Adrenal gland (tissue), 9 donors: ENCODE measurements at regions not wholly inside any gene's neighbourhood (a gene's known extent, or its start where the extent isn't known, plus 50 kb on each side); places are given as distances from the start of the nearest gene placed in this dataset.

Source experiments
- DNase-seq, 7 donors: peaks; one replicate each; pipeline ENCODE4 v3.0.0-alpha.2; 2019 to 2020
- H3K27ac ChIP-seq, 5 donors: fragments of 200-600 bp; sonication (generic) in 4 of 5; 1 replicate in 3 of 5; 2 replicates in 2 of 5; pipeline versions ENCODE4 v1.5.1 to v1.8.0; 2016 to 2020; ENCODE audit warnings: mild to moderate bottlenecking in 1 of 5
- H3K27me3 ChIP-seq: fragments of 200-600 bp; 2 replicates; pipeline ENCODE4 v1.8.0; 2021
- H3K36me3 ChIP-seq, 2 donors: fragments of 200-600 bp; replicated peaks in 1 of 2; 1 replicate in 1 of 2; 2 replicates in 1 of 2; pipeline versions ENCODE4 v1.5.1 to v1.8.0; 2018 to 2022
- H3K4me1 ChIP-seq, 2 donors: fragments of 200-600 bp; replicated peaks in 1 of 2; 1 replicate in 1 of 2; 2 replicates in 1 of 2; pipeline versions ENCODE4 v1.5.1 to v1.8.0; 2018 to 2021
- H3K4me3 ChIP-seq, 4 donors: fragments of 200-600 bp; sonication (generic) in 3 of 4; one replicate each; pipeline ENCODE4 v1.5.1; 2016 to 2018
- H3K9me3 ChIP-seq, 3 donors: fragments of 200-600 bp; sonication (generic) in 1 of 3; replicated peaks in 1 of 3; 1 replicate in 2 of 3; 2 replicates in 1 of 3; pipeline versions ENCODE4 v1.5.1 to v1.8.0; 2016 to 2021
- POLR2A ChIP-seq, 2 donors: fragments of 450-650 bp; IDR thresholded peaks; one replicate each; pipeline ENCODE4 v1.6.1; 2017; ENCODE audit warnings: antibody characterized with exemption in 2 of 2, mild to moderate bottlenecking in 2 of 2, moderate library complexity in 1 of 2
- WGBS, 4 donors: extraction: QIAGEN DNeasy Blood & Tissue Kit in 2 of 4; methylation state at CpG; one replicate each; pipeline versions ENCODE4 v1.1.5 to v1.1.7; 2013 to 2017; 5-methylcytosine and 5-hydroxymethylcytosine counted together
- intact Hi-C, 2 donors: fragments of 100-400 bp; cut with DNase I; formaldehyde crosslinking; loops; one replicate each; pipeline versions ENCODE4 v1.14.1 to v1.15.0; 2022 to 2023
- TF ChIP-seq, protein P1 (sequence below), 6 experiments: fragments of 450-650 bp in 4 of 6; fragments of 200-600 bp in 2 of 6; sonication (generic) in 1 of 6; IDR thresholded peaks; 1 replicate in 5 of 6; 2 replicates in 1 of 6; pipeline versions ENCODE4 v1.5.1 to v1.8.0; 2016 to 2021; ENCODE audit warnings: antibody characterized with exemption in 6 of 6, mild to moderate bottlenecking in 2 of 6, moderate library complexity in 1 of 6
- donor health status: healthy with polysubstance abuse.
- donor health status: Bipolar disorder and iron deficiency.
- donor health status: DM: yes; HTN: yes; CAD: no.
- donor health status: DM: no; HTN: no; CAD: no.
- donor health status: DM: no; HTN: no; CAD: no.

DNA sequence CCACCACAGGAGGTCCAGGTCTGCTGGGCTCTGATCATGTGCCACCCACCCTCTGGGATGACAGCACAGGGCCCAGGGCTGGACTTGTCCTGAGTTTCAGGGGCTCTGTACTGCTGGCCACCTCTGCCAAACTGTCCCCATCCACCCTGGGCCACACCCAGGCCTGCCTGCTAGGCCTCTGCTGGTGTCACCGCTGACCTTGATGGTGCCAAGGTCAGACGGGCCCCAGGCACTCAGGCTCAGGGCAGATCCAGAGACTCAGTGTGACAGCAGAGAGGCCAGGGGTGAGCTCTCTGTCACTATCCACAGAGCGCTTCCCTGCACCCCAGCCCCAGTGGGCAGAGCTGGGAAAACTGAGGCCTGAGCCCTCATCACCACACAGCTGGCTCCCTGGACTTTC lies 75.6 kb downstream of the RMI2 start:
- Histone ChIP-seq H3K27me3 (no peaks in the 10 kb centered on the region), H3K36me3 (no peaks in the 10 kb centered on the region), H3K4me3 (no peak overlapping the region), H3K9me3 (no peaks in the 10 kb centered on the region), H3K4me1 (no peaks in the 10 kb centered on the region), H3K27ac (no peak overlapping the region)
- WGBS, 4 donors: 40 to 54% (median 46%) methylated on average over 2 to 3 of the region's 3 CpGs; no CpG with 5 or more reads in 1 of the 4 donors
- TF ChIP-seq POLR2A (IDR thresholded peaks at IDR 0.05): no peak
- TF ChIP-seq, protein P1, sequence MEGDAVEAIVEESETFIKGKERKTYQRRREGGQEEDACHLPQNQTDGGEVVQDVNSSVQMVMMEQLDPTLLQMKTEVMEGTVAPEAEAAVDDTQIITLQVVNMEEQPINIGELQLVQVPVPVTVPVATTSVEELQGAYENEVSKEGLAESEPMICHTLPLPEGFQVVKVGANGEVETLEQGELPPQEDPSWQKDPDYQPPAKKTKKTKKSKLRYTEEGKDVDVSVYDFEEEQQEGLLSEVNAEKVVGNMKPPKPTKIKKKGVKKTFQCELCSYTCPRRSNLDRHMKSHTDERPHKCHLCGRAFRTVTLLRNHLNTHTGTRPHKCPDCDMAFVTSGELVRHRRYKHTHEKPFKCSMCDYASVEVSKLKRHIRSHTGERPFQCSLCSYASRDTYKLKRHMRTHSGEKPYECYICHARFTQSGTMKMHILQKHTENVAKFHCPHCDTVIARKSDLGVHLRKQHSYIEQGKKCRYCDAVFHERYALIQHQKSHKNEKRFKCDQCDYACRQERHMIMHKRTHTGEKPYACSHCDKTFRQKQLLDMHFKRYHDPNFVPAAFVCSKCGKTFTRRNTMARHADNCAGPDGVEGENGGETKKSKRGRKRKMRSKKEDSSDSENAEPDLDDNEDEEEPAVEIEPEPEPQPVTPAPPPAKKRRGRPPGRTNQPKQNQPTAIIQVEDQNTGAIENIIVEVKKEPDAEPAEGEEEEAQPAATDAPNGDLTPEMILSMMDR (IDR thresholded peaks at IDR 0.05): no peak
- intact Hi-C loops: no loop called here
- DNase-seq: peak in 3 of 7 donors; percentile 26 to 68 (median 37)

DNA sequence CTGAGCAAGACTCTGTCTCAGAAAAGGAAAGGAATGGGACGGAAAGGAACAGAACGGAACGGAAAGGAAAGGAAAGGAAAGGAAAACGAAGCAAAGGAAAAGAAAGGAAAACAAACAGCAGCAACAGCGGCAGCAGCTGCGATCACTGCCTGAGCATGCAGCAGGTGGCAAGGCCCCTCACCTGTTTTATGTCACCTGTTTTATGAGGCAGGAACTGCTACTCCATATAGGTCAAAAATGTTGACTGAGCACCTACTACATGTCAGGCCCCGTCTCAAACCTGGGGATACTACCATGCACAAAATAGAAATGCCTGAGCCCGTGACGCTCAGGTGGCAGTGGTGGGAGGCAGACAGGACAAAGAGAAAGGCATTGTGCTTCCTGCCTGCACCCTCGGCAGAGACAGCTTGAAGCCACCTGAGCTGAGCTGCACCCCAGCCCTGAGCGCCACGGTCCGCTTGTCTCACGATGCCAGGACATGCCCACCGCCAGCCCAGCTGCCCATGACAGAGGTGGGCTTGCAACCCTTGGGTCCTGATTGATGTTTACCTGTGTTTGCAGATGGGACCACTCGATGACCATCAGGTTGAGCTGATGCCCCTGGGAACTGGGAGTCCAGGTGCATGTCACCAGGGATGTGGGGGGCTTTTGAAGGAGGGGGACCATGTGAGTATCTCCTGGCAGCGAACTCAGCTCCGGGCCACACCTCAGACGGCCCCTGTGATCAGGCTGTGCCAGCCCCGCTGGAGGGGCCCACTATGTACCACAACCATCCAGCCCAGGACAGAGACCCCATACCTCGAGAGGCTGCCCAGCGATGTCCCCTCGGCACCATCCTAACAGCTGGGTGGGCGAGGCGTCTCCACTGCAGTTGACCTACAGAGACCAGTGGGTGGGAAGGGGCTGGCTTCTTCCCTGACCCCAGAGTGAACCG lies 77.4 kb downstream of the RMI2 start:
- intact Hi-C loops: no loop called here
- H3K27me3 ChIP-seq: no peaks in the 10 kb centered on the region
- DNase-seq: no peak
- 77 to 90% (median 88%) methylated on average over 13 to 26 of the region's 26 CpGs for WGBS, 4 donors
- H3K4me1 ChIP-seq: no peaks in the 10 kb centered on the region
- TF ChIP-seq, protein P1 (IDR thresholded peaks at IDR 0.05): no peak
- no peak for TF ChIP-seq POLR2A (IDR thresholded peaks at IDR 0.05)
- H3K4me3 ChIP-seq: no peak overlapping the region
- no peaks in the 10 kb centered on the region for H3K9me3 ChIP-seq
- H3K36me3 ChIP-seq: no peaks in the 10 kb centered on the region
- H3K27ac ChIP-seq: no peak overlapping the region

DNA sequence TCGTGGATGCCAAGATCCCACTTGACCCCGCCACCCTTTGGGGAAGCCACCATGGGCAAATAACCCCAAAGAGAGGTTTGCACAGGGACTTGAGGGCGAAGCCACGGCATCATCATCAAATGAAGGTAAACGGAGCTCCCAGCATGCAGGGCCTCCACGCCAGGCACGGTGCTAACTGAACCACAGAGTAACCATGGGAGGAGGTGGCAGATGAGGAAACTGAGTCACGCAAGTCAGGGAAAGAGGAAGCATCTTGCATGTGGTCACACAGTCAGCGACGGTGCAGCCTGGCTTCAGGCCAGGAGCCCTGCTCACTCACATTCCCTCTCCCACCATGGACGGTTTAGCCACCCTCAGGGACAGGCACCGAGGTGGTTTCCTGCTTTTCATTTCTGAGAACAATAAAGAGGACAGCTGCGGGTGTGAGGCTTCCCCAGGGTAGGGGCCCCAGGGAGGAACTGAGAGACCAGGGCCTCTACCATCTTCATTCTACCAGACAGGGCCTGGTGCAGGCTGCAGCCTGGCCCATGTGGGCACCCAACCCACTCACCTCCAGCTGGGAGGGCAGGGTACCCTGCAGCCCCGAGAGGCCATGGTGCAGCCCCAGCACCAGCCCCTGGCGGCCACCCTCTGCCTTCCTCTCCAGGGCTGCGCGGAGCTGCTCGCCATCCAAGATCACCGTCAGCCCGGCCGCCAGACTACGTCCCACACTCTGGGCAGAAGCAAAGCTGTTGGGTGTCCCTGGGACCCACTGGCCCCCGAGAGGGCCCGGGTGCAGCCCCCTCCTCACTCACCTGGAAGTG lies 78.3 kb downstream of the RMI2 start:
- no peak overlapping the region for H3K4me3 ChIP-seq
- no peaks in the 10 kb centered on the region for H3K36me3 ChIP-seq
- H3K27ac ChIP-seq: no peak overlapping the region
- no peaks in the 10 kb centered on the region for H3K9me3 ChIP-seq
- no peaks in the 10 kb centered on the region for H3K27me3 ChIP-seq
- no peak for DNase-seq
- 63 to 75% (median 73%) methylated on average over 9 to 24 of the region's 24 CpGs for WGBS, 4 donors
- no peak for TF ChIP-seq POLR2A (IDR thresholded peaks at IDR 0.05)
- TF ChIP-seq, protein P1 (IDR thresholded peaks at IDR 0.05): no peak
- no peaks in the 10 kb centered on the region for H3K4me1 ChIP-seq
- intact Hi-C loops: no loop called here

GRCh38 chr16:11424118-11424460 lies 78.8 kb downstream of the RMI2 start:
- Histone ChIP-seq H3K27ac (no peak overlapping the region), H3K27me3 (no peaks in the 10 kb centered on the region), H3K4me1 (no peaks in the 10 kb centered on the region), H3K9me3 (no peaks in the 10 kb centered on the region), H3K4me3 (no peak overlapping the region), H3K36me3 (no peaks in the 10 kb centered on the region)
- no peak for DNase-seq
- TF ChIP-seq, protein P1 (IDR thresholded peaks at IDR 0.05): no peak
- no peak for TF ChIP-seq POLR2A (IDR thresholded peaks at IDR 0.05)
- intact Hi-C loops: no loop called here
- WGBS, 4 donors: 83 to 92% (median 90%) methylated on average over 14 to 15 of the region's 15 CpGs
